LNCaP clone FGC (cell line): ENCODE measurements at regions not wholly inside any gene's neighbourhood (a gene's known extent, or its start where the extent isn't known, plus 50 kb on each side); places are given as distances from the start of the nearest gene placed in this dataset.

Source experiments
- DNase-seq: peaks from one replicate; pipeline ENCODE4 v3.0.0-alpha.2; 2011; ENCODE audit warnings: low read depth
- H3K4me3 ChIP-seq: 2 replicates; pipeline ENCODE4 v1.5.1; 2011; ENCODE audit warnings: mild to moderate bottlenecking, low read depth, low read length, control low read depth
- CTCF ChIP-seq: IDR thresholded peaks from 2 replicates; pipeline ENCODE4 v1.5.1; 2012; ENCODE audit warnings: mild to moderate bottlenecking; ENCODE audit not compliant: control insufficient read depth, insufficient read depth; ENCODE audit errors: extremely low read depth

- DNase-seq, result no peak
- TF ChIP-seq CTCF, result no peak
- no peak overlapping the region for H3K4me3 ChIP-seq
Measured at GRCh38 chr16:51853586-51853985, 693.4 kb downstream of the TOX3 start.

GRCh38 chr16:51852892-51853291 is 694.1 kb downstream of the TOX3 start:
- no peak overlapping the region for H3K4me3 ChIP-seq
- DNase-seq, result no peak
- TF ChIP-seq CTCF, result no peak

- no peak for DNase-seq
- TF ChIP-seq CTCF, result no peak
Measured at GRCh38 chr16:51851111-51851510, 695.8 kb downstream of the TOX3 start.

GRCh38 chr16:51849715-51850114 is 697.2 kb downstream of the TOX3 start:
- no peak for TF ChIP-seq CTCF
- no peak for DNase-seq
- no peak overlapping the region for H3K4me3 ChIP-seq

More at GRCh38 chr16:51851111-51851510, 695.8 kb downstream of the TOX3 start:
- H3K4me3 ChIP-seq, result no peak overlapping the region

GRCh38 chr16:51845586-51846305 is 694.7 kb upstream of the SALL1 start:
- DNase-seq, result no peak
- no peak for TF ChIP-seq CTCF

GRCh38 chr16:51839727-51840462 is 688.8 kb upstream of the SALL1 start:
- no peak for DNase-seq
- TF ChIP-seq CTCF, result no peak
- H3K4me3 ChIP-seq, result no peak overlapping the region

More at GRCh38 chr16:51845586-51846305, 694.7 kb upstream of the SALL1 start:
- H3K4me3 ChIP-seq, result no peak overlapping the region
